Adrenal gland (tissue), 9 donors: ENCODE measurements at regions not wholly inside any gene's neighbourhood (a gene's known extent, or its start where the extent isn't known, plus 50 kb on each side); places are given as distances from the start of the nearest gene placed in this dataset.

Experiments used
- DNase-seq, 7 donors: peaks; one replicate each; pipeline ENCODE4 v3.0.0-alpha.2; 2019 to 2020
- H3K27ac ChIP-seq, 5 donors: fragments of 200-600 bp; sonication (generic) in 4 of 5; 1 replicate in 3 of 5; 2 replicates in 2 of 5; pipeline versions ENCODE4 v1.5.1 to v1.8.0; 2016 to 2020; ENCODE audit warnings: mild to moderate bottlenecking in 1 of 5
- H3K27me3 ChIP-seq: fragments of 200-600 bp; 2 replicates; pipeline ENCODE4 v1.8.0; 2021
- H3K36me3 ChIP-seq, 2 donors: fragments of 200-600 bp; replicated peaks in 1 of 2; 1 replicate in 1 of 2; 2 replicates in 1 of 2; pipeline versions ENCODE4 v1.5.1 to v1.8.0; 2018 to 2022
- H3K4me1 ChIP-seq, 2 donors: fragments of 200-600 bp; replicated peaks in 1 of 2; 1 replicate in 1 of 2; 2 replicates in 1 of 2; pipeline versions ENCODE4 v1.5.1 to v1.8.0; 2018 to 2021
- H3K4me3 ChIP-seq, 4 donors: fragments of 200-600 bp; sonication (generic) in 3 of 4; one replicate each; pipeline ENCODE4 v1.5.1; 2016 to 2018
- H3K9me3 ChIP-seq, 3 donors: fragments of 200-600 bp; sonication (generic) in 1 of 3; replicated peaks in 1 of 3; 1 replicate in 2 of 3; 2 replicates in 1 of 3; pipeline versions ENCODE4 v1.5.1 to v1.8.0; 2016 to 2021
- POLR2A ChIP-seq, 2 donors: fragments of 450-650 bp; IDR thresholded peaks; one replicate each; pipeline ENCODE4 v1.6.1; 2017; ENCODE audit warnings: antibody characterized with exemption in 2 of 2, mild to moderate bottlenecking in 2 of 2, moderate library complexity in 1 of 2
- WGBS, 4 donors: extraction: QIAGEN DNeasy Blood & Tissue Kit in 2 of 4; methylation state at CpG; one replicate each; pipeline versions ENCODE4 v1.1.5 to v1.1.7; 2013 to 2017; 5-methylcytosine and 5-hydroxymethylcytosine counted together
- intact Hi-C, 2 donors: fragments of 100-400 bp; cut with DNase I; formaldehyde crosslinking; loops; one replicate each; pipeline versions ENCODE4 v1.14.1 to v1.15.0; 2022 to 2023
- TF ChIP-seq, protein P1 (sequence below), 6 experiments: fragments of 450-650 bp in 4 of 6; fragments of 200-600 bp in 2 of 6; sonication (generic) in 1 of 6; IDR thresholded peaks; 1 replicate in 5 of 6; 2 replicates in 1 of 6; pipeline versions ENCODE4 v1.5.1 to v1.8.0; 2016 to 2021; ENCODE audit warnings: antibody characterized with exemption in 6 of 6, mild to moderate bottlenecking in 2 of 6, moderate library complexity in 1 of 6
- donor health status: healthy with polysubstance abuse.
- donor health status: Bipolar disorder and iron deficiency.
- donor health status: DM: yes; HTN: yes; CAD: no.
- donor health status: DM: no; HTN: no; CAD: no.
- donor health status: DM: no; HTN: no; CAD: no.

DNA sequence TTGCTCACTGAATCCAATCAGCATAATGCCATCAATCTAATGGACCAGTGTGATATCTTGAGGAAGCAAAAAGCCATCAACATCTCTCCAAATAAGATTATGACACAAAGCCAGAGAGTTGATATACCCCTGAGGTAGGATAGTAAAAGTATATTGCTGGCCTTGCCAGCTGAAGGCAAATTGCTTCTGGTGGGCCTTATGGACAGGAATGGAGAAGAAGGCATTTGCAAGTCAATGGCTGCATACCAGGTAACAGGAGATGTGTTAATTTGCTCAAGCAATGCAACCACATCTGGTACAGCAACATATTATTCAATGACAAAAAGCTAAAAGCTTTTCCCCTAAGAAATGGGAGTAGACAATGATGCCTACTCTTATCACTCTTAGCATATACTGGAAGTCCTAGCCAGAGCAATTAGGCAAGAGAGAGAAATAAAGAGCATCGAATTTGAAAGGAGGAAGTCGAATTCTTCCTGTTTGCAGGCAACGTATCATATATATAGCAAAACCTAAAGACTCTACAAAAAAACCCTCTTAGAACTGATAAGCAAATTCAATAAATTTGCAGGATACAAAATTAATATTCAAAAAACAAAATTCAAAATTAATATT is 216.1 kb upstream of the RASA1 start:
- WGBS, 4 donors: 62 to 71% (median 70%) methylated on average over 3 of the region's 3 CpGs

DNA sequence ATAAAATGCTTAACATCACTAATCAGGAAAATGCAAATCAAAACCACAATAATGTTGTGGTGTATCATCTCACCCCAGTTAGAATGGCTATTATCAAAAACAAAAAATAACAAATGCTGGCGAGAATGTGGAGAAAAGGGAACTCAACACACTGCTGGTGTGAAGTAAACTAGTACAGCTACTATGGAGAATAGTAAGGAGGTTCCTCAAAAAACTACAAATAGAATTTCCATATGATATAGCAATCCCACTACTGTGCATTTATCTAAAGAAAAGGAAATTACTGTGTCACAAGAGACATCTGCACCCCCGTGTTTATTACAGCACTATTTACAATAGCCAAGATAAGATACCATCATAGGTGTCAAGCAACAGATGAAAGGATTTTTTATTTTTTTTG is 214.5 kb upstream of the RASA1 start:
- WGBS, 4 donors: 55 to 64% (median 60%) methylated on average over 2 of the region's 2 CpGs
- no peak for DNase-seq
- intact Hi-C loops: no loop called here
- H3K4me1 ChIP-seq: no peaks in the 10 kb centered on the region
- H3K27ac ChIP-seq: no peak overlapping the region
- H3K9me3 ChIP-seq: no peaks in the 10 kb centered on the region
- H3K27me3 ChIP-seq: no peaks in the 10 kb centered on the region
- no peaks in the 10 kb centered on the region for H3K36me3 ChIP-seq
- no peak overlapping the region for H3K4me3 ChIP-seq
- TF ChIP-seq POLR2A (IDR thresholded peaks at IDR 0.05): no peak
- TF ChIP-seq, protein P1, sequence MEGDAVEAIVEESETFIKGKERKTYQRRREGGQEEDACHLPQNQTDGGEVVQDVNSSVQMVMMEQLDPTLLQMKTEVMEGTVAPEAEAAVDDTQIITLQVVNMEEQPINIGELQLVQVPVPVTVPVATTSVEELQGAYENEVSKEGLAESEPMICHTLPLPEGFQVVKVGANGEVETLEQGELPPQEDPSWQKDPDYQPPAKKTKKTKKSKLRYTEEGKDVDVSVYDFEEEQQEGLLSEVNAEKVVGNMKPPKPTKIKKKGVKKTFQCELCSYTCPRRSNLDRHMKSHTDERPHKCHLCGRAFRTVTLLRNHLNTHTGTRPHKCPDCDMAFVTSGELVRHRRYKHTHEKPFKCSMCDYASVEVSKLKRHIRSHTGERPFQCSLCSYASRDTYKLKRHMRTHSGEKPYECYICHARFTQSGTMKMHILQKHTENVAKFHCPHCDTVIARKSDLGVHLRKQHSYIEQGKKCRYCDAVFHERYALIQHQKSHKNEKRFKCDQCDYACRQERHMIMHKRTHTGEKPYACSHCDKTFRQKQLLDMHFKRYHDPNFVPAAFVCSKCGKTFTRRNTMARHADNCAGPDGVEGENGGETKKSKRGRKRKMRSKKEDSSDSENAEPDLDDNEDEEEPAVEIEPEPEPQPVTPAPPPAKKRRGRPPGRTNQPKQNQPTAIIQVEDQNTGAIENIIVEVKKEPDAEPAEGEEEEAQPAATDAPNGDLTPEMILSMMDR (IDR thresholded peaks at IDR 0.05): no peak

More for the DNA sequence above, 216.1 kb upstream of the RASA1 start:
- intact Hi-C loops: no loop called here
- H3K4me3 ChIP-seq: no peak overlapping the region
- no peaks in the 10 kb centered on the region for H3K9me3 ChIP-seq
- no peaks in the 10 kb centered on the region for H3K36me3 ChIP-seq
- TF ChIP-seq, protein P1 (IDR thresholded peaks at IDR 0.05): no peak
- TF ChIP-seq POLR2A (IDR thresholded peaks at IDR 0.05): no peak
- H3K27ac ChIP-seq: no peak overlapping the region
- H3K27me3 ChIP-seq: no peaks in the 10 kb centered on the region
- H3K4me1 ChIP-seq: no peaks in the 10 kb centered on the region
- no peak for DNase-seq

DNA sequence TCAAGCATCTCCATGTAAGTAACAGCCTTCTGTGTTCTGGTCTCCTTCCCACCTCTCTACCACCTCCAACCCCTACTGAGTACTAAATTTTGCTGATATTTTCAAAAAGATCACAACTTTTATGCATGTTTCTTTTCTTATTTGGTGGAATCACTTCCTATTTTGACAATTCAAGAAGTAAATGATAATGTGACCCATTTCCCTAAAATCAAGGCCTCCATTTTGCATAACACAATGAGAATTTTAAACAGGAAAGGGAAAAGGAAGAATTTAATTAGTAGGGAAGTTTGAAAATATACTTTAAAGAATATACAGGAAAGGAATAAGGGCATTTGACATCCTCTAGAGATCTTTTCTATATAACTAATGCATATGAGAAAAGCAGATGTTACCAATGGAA is 212.9 kb upstream of the RASA1 start:
- no peaks in the 10 kb centered on the region for H3K36me3 ChIP-seq
- no peak for TF ChIP-seq POLR2A (IDR thresholded peaks at IDR 0.05)
- TF ChIP-seq, protein P1 (IDR thresholded peaks at IDR 0.05): no peak
- DNase-seq: no peak
- H3K27me3 ChIP-seq: no peaks in the 10 kb centered on the region
- no peaks in the 10 kb centered on the region for H3K4me1 ChIP-seq
- no peaks in the 10 kb centered on the region for H3K9me3 ChIP-seq
- intact Hi-C loops: no loop called here
- H3K4me3 ChIP-seq: no peak overlapping the region
- no peak overlapping the region for H3K27ac ChIP-seq

DNA sequence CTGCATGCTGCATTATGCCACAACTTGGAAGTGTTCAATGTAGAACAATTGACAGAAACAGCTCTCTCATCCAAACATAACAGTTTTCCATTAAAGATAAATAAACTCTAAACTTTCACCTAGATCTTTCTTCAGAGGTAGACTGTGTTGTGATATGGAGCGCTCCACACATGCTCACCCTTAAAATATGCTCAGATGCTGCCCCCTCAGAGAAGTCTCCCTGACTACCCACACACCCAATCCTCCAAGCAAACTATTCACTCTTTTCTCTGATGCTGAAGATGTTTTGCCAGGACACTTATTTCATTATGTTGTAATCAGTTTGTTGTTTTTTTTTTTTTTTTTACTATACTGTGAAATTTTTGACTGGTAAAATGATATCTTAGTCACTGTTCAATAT is 206.6 kb upstream of the RASA1 start:
- no peaks in the 10 kb centered on the region for H3K36me3 ChIP-seq
- TF ChIP-seq, protein P1 (IDR thresholded peaks at IDR 0.05): no peak
- no peak for TF ChIP-seq POLR2A (IDR thresholded peaks at IDR 0.05)
- no peak for DNase-seq
- H3K4me1 ChIP-seq: no peaks in the 10 kb centered on the region
- H3K4me3 ChIP-seq: no peak overlapping the region
- 87 to 94% (median 90%) methylated on average over 1 of the region's 1 CpG for WGBS, 4 donors
- no peak overlapping the region for H3K27ac ChIP-seq
- no peaks in the 10 kb centered on the region for H3K27me3 ChIP-seq
- intact Hi-C loops: no loop called here
- no peaks in the 10 kb centered on the region for H3K9me3 ChIP-seq
